ENCODE measurements at regions not wholly inside any gene's neighbourhood (a gene's known extent, or its start where the extent isn't known, plus 50 kb on each side); places are given as distances from the start of the nearest gene placed in this dataset.

DNA sequence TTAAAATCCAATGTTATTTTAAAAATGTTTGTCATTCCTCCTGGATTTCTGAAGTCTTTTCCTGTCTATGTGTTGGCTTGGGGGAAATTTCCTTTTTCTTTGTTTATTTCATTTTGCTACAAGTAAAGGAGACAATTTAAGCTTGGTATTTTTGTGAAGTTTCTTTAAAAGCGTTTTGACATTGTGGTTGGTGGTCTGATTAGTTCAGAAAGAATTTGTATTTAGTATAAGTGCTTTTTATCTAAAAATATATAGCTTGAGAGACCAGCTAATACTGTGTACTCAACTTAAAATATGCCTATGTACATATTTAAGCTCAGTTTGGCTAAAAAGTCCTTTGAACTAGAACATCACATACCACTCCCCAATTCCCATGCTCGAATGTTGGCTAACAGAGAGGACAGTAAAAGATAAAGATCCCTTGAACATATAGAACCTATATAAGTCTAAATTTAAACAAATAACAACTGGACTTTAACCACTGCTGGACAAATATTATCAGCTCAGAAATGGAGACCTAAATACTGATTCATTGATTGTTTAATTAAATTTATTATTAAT is 237.6 kb downstream of the TLE4 start:
- no peak for DNase-seq

DNA sequence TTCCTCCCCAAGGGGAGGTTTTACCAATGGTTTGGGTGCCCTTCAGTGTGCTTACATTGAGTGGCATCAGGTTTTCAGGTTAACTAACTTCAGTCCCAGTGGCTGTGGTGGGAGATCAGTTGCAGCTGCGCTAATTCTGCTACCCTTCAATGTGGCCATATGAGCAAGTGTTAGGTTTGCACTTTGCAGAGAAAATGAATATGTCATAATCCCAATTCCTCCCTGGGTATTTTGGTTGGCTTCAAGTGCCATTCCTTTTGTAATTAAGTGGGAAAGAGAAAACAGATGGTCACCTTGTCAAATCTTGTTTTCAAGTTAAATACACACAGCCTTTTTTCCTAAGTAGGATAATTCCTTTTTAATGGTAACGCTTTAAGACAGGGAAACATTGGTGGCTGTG is 236.2 kb downstream of the TLE4 start:
- no peak for DNase-seq

DNA sequence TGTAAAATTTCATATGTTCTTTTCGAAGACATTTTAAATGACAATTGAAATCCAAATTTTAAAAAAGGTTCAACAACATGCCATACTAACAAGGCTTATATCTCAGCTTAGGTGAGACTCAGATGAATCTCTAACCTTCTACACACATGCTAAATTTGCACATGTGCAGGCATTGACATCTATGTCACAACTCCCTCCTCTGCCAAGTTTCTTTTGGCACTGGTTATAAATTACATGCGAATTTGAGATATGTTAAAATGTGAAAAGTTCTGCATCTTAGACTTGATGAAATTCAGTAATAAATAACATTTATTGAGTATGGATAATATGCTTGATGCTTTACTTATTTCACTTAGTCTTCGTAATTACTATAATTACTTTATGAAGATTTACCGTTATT is 234.3 kb downstream of the TLE4 start:
- no peak for DNase-seq

DNA sequence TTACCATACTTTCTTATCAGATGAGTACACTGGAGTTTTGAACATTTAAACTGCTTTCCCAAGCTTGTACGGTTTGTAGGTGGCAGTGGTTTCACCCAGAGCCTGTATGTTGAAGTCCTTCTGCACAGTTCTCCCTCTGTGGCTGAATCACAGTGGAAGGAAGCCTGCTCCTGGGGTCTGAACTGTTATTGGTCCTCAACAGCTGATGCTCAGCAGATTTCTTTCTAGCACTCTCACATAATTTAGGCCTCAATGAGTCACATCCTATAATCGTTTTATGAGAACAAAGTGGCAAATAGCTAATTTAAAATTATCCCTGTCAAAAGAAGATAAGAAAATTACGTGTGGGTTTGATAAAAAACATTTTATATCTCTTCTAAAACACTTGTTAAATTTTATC is 229.7 kb downstream of the TLE4 start:
- no peak for DNase-seq

GRCh38 chr9:79800578-79800977 is 228.8 kb downstream of the TLE4 start:
- no peak for DNase-seq

- no peak for DNase-seq
These were observed 228.0 kb downstream of the TLE4 start for GRCh38 chr9:79799691-79800335.

DNA sequence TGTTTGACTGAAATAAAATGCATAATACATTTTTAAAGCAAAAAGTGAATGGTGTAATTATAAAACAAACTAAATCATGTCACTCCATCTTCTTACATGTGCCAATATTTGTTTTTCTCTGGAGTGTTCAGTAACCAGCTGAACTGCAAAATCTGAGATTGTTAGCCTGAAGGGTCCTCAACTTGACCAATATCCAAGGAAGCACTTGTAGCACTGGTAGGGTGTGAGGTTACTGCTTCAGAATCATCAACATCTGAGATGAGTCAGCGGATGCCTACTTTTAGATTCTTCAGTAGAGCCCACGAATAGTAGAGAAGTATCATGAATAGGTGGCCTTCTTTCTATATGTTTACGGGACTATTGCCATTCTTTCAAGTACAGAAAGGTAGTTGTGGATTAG is 226.7 kb downstream of the TLE4 start:
- DNase-seq, result no peak

DNA sequence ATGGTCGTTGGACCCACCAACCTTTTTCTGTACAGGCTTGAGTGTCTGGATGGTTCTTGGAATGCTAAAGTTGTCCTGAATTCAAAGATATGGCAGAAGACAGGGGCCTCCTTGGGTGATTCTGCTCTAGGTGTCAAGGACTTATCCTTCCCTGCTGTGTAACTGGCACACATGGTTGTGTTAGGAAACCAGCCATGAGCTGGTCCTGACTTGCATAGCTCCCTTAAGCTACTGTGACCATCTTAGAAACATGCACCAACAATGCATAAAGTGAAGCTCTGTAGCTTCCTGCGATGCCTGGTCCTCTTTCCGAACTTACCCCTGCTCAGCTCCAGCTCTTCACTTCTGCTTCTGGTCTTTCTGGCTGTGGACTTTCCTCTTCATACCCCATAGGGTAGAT is 224.6 kb downstream of the TLE4 start:
- no peak for DNase-seq

DNA sequence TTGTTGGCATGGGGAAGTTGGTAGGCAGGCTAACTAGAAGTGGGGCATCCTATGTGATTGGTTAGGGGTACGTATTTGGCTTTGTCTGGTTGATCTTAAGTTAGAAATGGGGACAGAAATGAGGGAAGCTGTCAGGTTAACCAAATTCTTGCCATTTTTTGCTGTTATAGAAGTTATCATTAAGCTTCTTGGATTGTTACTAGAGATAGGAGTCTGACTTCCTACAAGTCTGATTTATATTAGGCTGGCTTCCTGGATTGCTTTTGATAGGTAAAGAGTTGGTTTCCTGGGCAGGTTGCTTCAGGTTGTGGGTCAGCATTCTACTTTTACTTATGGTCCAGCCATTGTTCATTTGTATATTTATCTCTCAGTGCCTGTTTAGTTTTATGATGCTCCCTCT is 216.9 kb downstream of the TLE4 start:
- DNase-seq, result no peak

- no peak for DNase-seq
These were observed 209.5 kb downstream of the TLE4 start for GRCh38 chr9:79781263-79781662.

DNA sequence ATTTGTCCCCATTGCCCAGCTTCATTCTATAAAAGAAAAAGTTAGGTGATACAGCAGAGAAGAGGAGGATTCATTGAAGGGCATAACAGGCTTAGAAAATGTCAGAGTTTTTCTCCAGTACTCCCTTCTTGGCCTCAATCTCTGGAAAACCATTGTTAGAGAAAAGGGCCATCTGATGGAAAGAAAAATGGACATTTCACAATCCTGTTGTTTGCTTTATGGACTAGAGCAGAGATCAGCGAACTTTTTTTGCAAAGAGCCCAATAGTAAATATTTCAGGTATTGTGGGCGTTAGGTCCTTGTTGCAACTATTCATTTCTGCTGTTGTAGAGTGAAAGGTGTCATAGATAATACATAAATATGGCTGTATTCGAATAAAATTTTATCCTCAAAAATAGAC is 208.8 kb downstream of the TLE4 start:
- DNase-seq, result no peak

DNA sequence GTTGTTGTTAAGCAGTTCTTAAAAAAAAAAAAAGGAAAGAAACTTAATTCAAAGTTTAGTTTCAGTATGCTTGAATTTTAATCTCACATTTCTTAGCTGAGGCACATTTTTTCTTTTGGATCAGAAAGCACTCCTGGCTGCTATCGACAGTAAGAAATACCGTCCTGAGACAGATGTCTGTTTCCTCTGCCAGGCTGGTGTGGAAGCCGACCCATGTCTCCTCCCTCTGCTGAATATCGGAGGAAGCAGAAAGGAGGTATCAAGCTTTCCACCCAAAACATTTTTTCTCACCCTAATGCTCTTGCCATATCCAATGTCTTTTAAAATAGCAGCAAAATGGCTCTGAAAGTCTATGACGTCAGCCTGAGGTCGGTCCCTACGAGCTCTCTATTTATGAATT is 208.1 kb downstream of the TLE4 start:
- no peak for DNase-seq

GRCh38 chr9:79778581-79778980 is 206.8 kb downstream of the TLE4 start:
- no peak for DNase-seq

GRCh38 chr9:79776581-79776980 is 204.8 kb downstream of the TLE4 start:
- no peak for DNase-seq

Data from amniotic stem cell (primary cell).